NCI-H82 treated with DMSO at 0.1 percent for 48 hours (cell line): ENCODE measurements at regions not wholly inside any gene's neighbourhood (a gene's known extent, or its start where the extent isn't known, plus 50 kb on each side); places are given as distances from the start of the nearest gene placed in this dataset.

Experiments used
- DNase-seq: peaks from one replicate; lab custom pipeline; 2025; ENCODE audit not compliant: unreplicated experiment; lab: John Stamatoyannopoulos, UW

GRCh38 chr3:150220799-150221198 lies 187.3 kb upstream of the TSC22D2 start:
- peak; percentile 26 for DNase-seq

- DNase-seq, result no peak
Observed at GRCh38 chr3:150220041-150220440, 188.1 kb upstream of the TSC22D2 start.

- DNase-seq, result no peak
Observed at GRCh38 chr3:150218841-150219240, 189.3 kb upstream of the TSC22D2 start.

- no peak for DNase-seq
Observed at GRCh38 chr3:150218236-150218635, 189.9 kb upstream of the TSC22D2 start.

GRCh38 chr3:150217691-150218090 lies 190.4 kb upstream of the TSC22D2 start:
- DNase-seq, result no peak

GRCh38 chr3:150216866-150217600 lies 191.1 kb upstream of the TSC22D2 start:
- no peak for DNase-seq

GRCh38 chr3:150216041-150216811 lies 191.9 kb upstream of the TSC22D2 start:
- DNase-seq, result no peak

- no peak for DNase-seq
Observed at GRCh38 chr3:150215616-150216015, 192.5 kb upstream of the TSC22D2 start.

GRCh38 chr3:150213577-150213976 lies 194.5 kb upstream of the TSC22D2 start:
- DNase-seq, result no peak

- no peak for DNase-seq
Observed at GRCh38 chr3:150210461-150211110, 197.5 kb upstream of the TSC22D2 start.

- no peak for DNase-seq
Observed at GRCh38 chr3:150203273-150203672, 204.8 kb upstream of the TSC22D2 start.

- DNase-seq, result no peak
Observed at GRCh38 chr3:150202711-150203110, 205.4 kb upstream of the TSC22D2 start.

- no peak for DNase-seq
Observed at GRCh38 chr3:150194957-150195356, 213.1 kb upstream of the TSC22D2 start.

GRCh38 chr3:150194513-150194912 lies 213.6 kb upstream of the TSC22D2 start:
- DNase-seq, result no peak

- no peak for DNase-seq
Observed at GRCh38 chr3:150184426-150185071, 213.9 kb upstream of the PFN2 start.

GRCh38 chr3:150183678-150184425 lies 213.2 kb upstream of the PFN2 start:
- peak; percentile 89 for DNase-seq

GRCh38 chr3:150180334-150180733 lies 209.6 kb upstream of the PFN2 start:
- DNase-seq, result no peak

- DNase-seq, result no peak
Observed at GRCh38 chr3:150179330-150179729, 208.6 kb upstream of the PFN2 start.

- DNase-seq, result no peak
Observed at GRCh38 chr3:150177673-150178381, 207.1 kb upstream of the PFN2 start.

GRCh38 chr3:150174179-150174578 lies 203.5 kb upstream of the PFN2 start:
- no peak for DNase-seq
